H1 (cell line): ENCODE measurements at regions not wholly inside any gene's neighbourhood (a gene's known extent, or its start where the extent isn't known, plus 50 kb on each side); places are given as distances from the start of the nearest gene placed in this dataset.

Source experiments
- CTCF ChIA-PET: fragments of 300-600 bp; sonication (Branson Sonifier 250); formaldehyde crosslinking; loops from one replicate; lab custom pipeline; 2021; ENCODE audit not compliant: partially characterized antibody; lab: Charles Lee
- POLR2A ChIA-PET: fragments of 300-600 bp; sonication (Branson Sonifier 250); formaldehyde crosslinking; loops from one replicate; lab custom pipeline; 2021; ENCODE audit warnings: inconsistent platforms; ENCODE audit not compliant: partially characterized antibody; lab: Charles Lee
- DNase-seq, 2 experiments: peaks; one replicate each; pipeline versions ENCODE4 v3.0.0 to v3.0.0-alpha.2; 2010 to 2022; ENCODE audit warnings: low spot score in 2 of 2, low read depth in 1 of 2, mixed read lengths in 1 of 2
- FAIRE-seq: peaks from 2 replicates; lab custom pipeline; 2011; peaks lifted over from hg19 to GRCh38; lab: Jason Lieb, UNC
- H2AFZ ChIP-seq: 2 replicates; pipeline ENCODE4 v1.8.1; 2012; ENCODE audit warnings: low read length, inconsistent platforms
- H2AK5ac ChIP-seq: 2 replicates; pipeline ENCODE4 v1.6.1; 2013; ENCODE audit warnings: low read depth, low read length
- H2BK120ac ChIP-seq: replicated peaks from 2 replicates; pipeline ENCODE3; 2013; ENCODE audit warnings: low read depth, low read length, inconsistent platforms
- H2BK12ac ChIP-seq: 2 replicates; pipeline ENCODE4 v1.6.1; 2013; ENCODE audit warnings: low read depth, low read length
- H2BK15ac ChIP-seq: 2 replicates; pipeline ENCODE4 v1.6.1; 2013; ENCODE audit warnings: low read length
- H2BK20ac ChIP-seq: 2 replicates; pipeline ENCODE4 v1.6.1; 2013; ENCODE audit warnings: low read length
- H2BK5ac ChIP-seq: 2 replicates; pipeline ENCODE4 v1.6.1; 2013; ENCODE audit warnings: low read depth, low read length
- H3K14ac ChIP-seq: 2 replicates; pipeline ENCODE4 v1.6.1; 2013; ENCODE audit warnings: inconsistent platforms; ENCODE audit not compliant: insufficient read length
- H3K18ac ChIP-seq: 2 replicates; pipeline ENCODE4 v1.6.1; 2013; ENCODE audit warnings: low read length; ENCODE audit errors: extremely low read depth
- H3K23ac ChIP-seq: 2 replicates; pipeline ENCODE4 v1.6.1; 2013; ENCODE audit warnings: inconsistent platforms; ENCODE audit not compliant: insufficient read length
- H3K23me2 ChIP-seq: 2 replicates; pipeline ENCODE4 v1.6.1; 2013; ENCODE audit warnings: low read depth, low read length
- H3K27ac ChIP-seq: 2 replicates; pipeline ENCODE4 v1.6.1; 2011; ENCODE audit warnings: low read depth, low read length, inconsistent platforms
- H3K27me3 ChIP-seq, 4 experiments: replicated peaks in 1 of 4; 1 replicate in 1 of 4; 2 replicates in 3 of 4; pipeline versions ENCODE4 v1.6.1 to v1.8.1; 2011 to 2013; ENCODE audit warnings: low read length in 3 of 4, mild to moderate bottlenecking in 3 of 4, inconsistent platforms in 2 of 4, mixed read lengths in 2 of 4, moderate library complexity in 1 of 4; ENCODE audit not compliant: control insufficient read depth in 3 of 4, insufficient read depth in 3 of 4; ENCODE audit errors: extremely low read depth in 1 of 4
- H3K36me3 ChIP-seq, 4 experiments: 2 replicates each; pipeline versions ENCODE4 v1.6.1 to v1.8.1; 2011 to 2013; ENCODE audit warnings: mild to moderate bottlenecking in 4 of 4, low read length in 3 of 4, moderate library complexity in 2 of 4, control low read depth in 1 of 4, inconsistent platforms in 1 of 4; ENCODE audit not compliant: insufficient read depth in 4 of 4, control insufficient read depth in 2 of 4
- H3K4ac ChIP-seq: replicated peaks from 2 replicates; pipeline ENCODE3; 2013; ENCODE audit warnings: low read length, low read depth, mixed read lengths, inconsistent platforms; ENCODE audit not compliant: insufficient read length
- H3K4me1 ChIP-seq, 4 experiments: replicated peaks in 1 of 4; 1 replicate in 1 of 4; 2 replicates in 3 of 4; pipeline versions ENCODE4 v1.6.1 to v1.8.1; 2011 to 2013; ENCODE audit warnings: low read length in 3 of 4, inconsistent platforms in 2 of 4, mixed read lengths in 1 of 4; ENCODE audit not compliant: insufficient read depth in 4 of 4, control insufficient read depth in 3 of 4
- H3K4me2 ChIP-seq, 2 experiments: 2 replicates each; pipeline versions ENCODE4 v1.6.1 to v1.8.1; 2011 to 2013; ENCODE audit warnings: low read depth in 2 of 2, low read length in 2 of 2, control low read depth in 1 of 2, inconsistent platforms in 1 of 2, mild to moderate bottlenecking in 1 of 2; ENCODE audit not compliant: insufficient read depth in 1 of 2
- H3K4me3 ChIP-seq, 4 experiments: fragments of 200-600, 300-600 bp in 1 of 4; sonication (generic), shearing (Covaris generic), sonication (Bioruptor Twin) in 1 of 4; 2 replicates each; pipeline versions ENCODE4 v1.5.1 to v1.8.1; 2011 to 2016; ENCODE audit warnings: low read length in 4 of 4, low read depth in 3 of 4, control low read depth in 2 of 4, inconsistent platforms in 2 of 4, mild to moderate bottlenecking in 2 of 4, mixed read lengths in 1 of 4, moderate library complexity in 1 of 4; ENCODE audit not compliant: insufficient read depth in 2 of 4; ENCODE audit errors: extremely low read depth in 1 of 4
- H3K56ac ChIP-seq: replicated peaks from 2 replicates; pipeline ENCODE3; 2013; ENCODE audit warnings: low read depth, mild to moderate bottlenecking, mixed read lengths, low read length, inconsistent platforms; ENCODE audit not compliant: insufficient read length
- H3K79me1 ChIP-seq: 2 replicates; pipeline ENCODE4 v1.6.1; 2013; ENCODE audit warnings: low read depth, low read length, control low read depth
- H3K79me2 ChIP-seq, 2 experiments: 2 replicates each; pipeline versions ENCODE4 v1.6.1 to v1.8.1; 2012 to 2013; ENCODE audit warnings: low read length in 2 of 2, mild to moderate bottlenecking in 2 of 2, inconsistent platforms in 1 of 2; ENCODE audit not compliant: insufficient read depth in 2 of 2, control insufficient read depth in 1 of 2
- H3K9ac ChIP-seq, 4 experiments: replicated peaks in 1 of 4; 1 replicate in 1 of 4; 2 replicates in 3 of 4; pipeline versions ENCODE4 v1.6.1 to v1.8.1; 2011 to 2013; ENCODE audit warnings: low read depth in 3 of 4, low read length in 3 of 4, control low read depth in 2 of 4, mild to moderate bottlenecking in 2 of 4, moderate library complexity in 2 of 4, inconsistent platforms in 1 of 4; ENCODE audit errors: extremely low read depth in 1 of 4
- H3K9me3 ChIP-seq, 2 experiments: 2 replicates each; pipeline versions ENCODE4 v1.6.1 to v1.8.1; 2012 to 2013; ENCODE audit warnings: mild to moderate bottlenecking in 2 of 2, moderate library complexity in 2 of 2, control low read depth in 1 of 2, inconsistent platforms in 1 of 2, low read depth in 1 of 2, low read length in 1 of 2, mixed read lengths in 1 of 2; ENCODE audit not compliant: insufficient read depth in 2 of 2
- H4K20me1 ChIP-seq, 2 experiments: replicated peaks in 1 of 2; 2 replicates each; pipeline versions ENCODE3 to v1.8.1; 2011 to 2013; ENCODE audit warnings: inconsistent platforms in 2 of 2, low read length in 2 of 2, mild to moderate bottlenecking in 1 of 2; ENCODE audit not compliant: insufficient read depth in 2 of 2, control insufficient read depth in 1 of 2
- H4K5ac ChIP-seq: 2 replicates; pipeline ENCODE4 v1.6.1; 2013; ENCODE audit warnings: low read length, low read depth, mixed read lengths, inconsistent platforms; ENCODE audit not compliant: insufficient read length
- H4K8ac ChIP-seq: 2 replicates; pipeline ENCODE4 v1.8.0; 2013; ENCODE audit warnings: mild to moderate bottlenecking, moderate library complexity, low read length, inconsistent platforms; ENCODE audit not compliant: insufficient read depth; ENCODE audit errors: extremely low read depth
- H4K91ac ChIP-seq: replicated peaks from 2 replicates; pipeline ENCODE3; 2013; ENCODE audit warnings: low read length, mixed read lengths, inconsistent platforms; ENCODE audit not compliant: insufficient read length
- BCL11A ChIP-seq, 2 experiments: IDR thresholded peaks; one replicate each; pipeline ENCODE4 v1.6.1; 2011; ENCODE audit warnings: low read depth in 2 of 2, low read length in 2 of 2, mild to moderate bottlenecking in 2 of 2
- CBX5 ChIP-seq: fragments of 300-800, 300-1000 bp; sonication (generic); IDR thresholded peaks from 2 replicates; pipeline ENCODE4 v1.7.1; 2016; ENCODE audit warnings: antibody characterized with exemption, low read length, low read depth
- EZH2 ChIP-seq: fragments of 200-600 bp; sonication (generic); IDR thresholded peaks from 2 replicates; pipeline ENCODE4 v1.7.1; 2012; ENCODE audit warnings: low read depth, mild to moderate bottlenecking, moderate library complexity, low read length, inconsistent platforms; ENCODE audit not compliant: severe bottlenecking
- POU5F1 ChIP-seq: IDR thresholded peaks from 2 replicates; pipeline ENCODE4 v1.6.1; 2011; ENCODE audit warnings: low read depth, mild to moderate bottlenecking, low read length, moderate library complexity
- RNF2 ChIP-seq: fragments of 200-900, 300-1000 bp; sonication (generic); IDR thresholded peaks from 2 replicates; pipeline ENCODE4 v1.7.1; 2016; ENCODE audit warnings: borderline replicate concordance, low read depth, mild to moderate bottlenecking, antibody characterized with exemption, low read length; ENCODE audit not compliant: poor library complexity, severe bottlenecking; ENCODE audit errors: missing control alignments
- TCF12 ChIP-seq: IDR thresholded peaks from 2 replicates; pipeline ENCODE4 v1.6.1; 2011; ENCODE audit warnings: low read depth, mild to moderate bottlenecking, low read length
- WGBS, 2 experiments: shearing (Covaris generic) in 1 of 2; methylation state at CpG; one replicate each; pipeline versions ENCODE4 v1.1.6 to v1.1.7; 2013 to 2015; ENCODE audit warnings: low lambda C conversion rate in 2 of 2, mixed read lengths in 2 of 2, inconsistent platforms in 1 of 2, low coverage in 1 of 2, missing lambda C conversion rate in 1 of 2; ENCODE audit not compliant: insufficient replicate concordance in 2 of 2, insufficient coverage in 1 of 2, insufficient read length in 1 of 2; ENCODE audit errors: extremely low coverage in 1 of 2, missing lambda C conversion rate in 1 of 2; 5-methylcytosine and 5-hydroxymethylcytosine counted together
- TF ChIP-seq, protein P1 (sequence below): IDR thresholded peaks from 2 replicates; pipeline ENCODE4 v1.6.1; 2011; ENCODE audit warnings: low read depth, mild to moderate bottlenecking, low read length; ENCODE audit not compliant: insufficient read depth

DNA sequence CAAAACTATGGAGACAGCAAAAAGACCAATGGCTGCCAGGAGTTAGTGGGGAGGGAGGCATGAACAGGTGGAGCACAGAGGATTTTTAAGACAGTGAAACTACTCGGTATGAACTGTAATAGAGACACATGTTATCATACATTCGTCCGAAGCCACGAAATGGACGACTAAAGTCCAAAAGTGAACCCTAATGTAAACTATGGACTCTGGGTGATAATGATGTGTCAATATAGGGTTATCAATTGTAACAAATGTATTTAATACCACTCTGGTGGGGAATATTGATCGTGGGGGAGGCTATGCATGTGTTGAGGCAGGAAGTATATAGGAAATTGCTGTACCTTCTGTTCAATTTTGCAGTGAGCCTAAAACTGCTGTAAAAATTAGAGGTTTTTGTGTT is 107.0 kb downstream of the CPN2 start:
- Histone ChIP-seq H3K56ac (no peak overlapping the region), H2AK5ac (no peak overlapping the region), H3K79me2 (no peaks in the 10 kb centered on the region), H3K27ac (no peak overlapping the region), H4K5ac (no peak overlapping the region), H3K18ac (no peak overlapping the region), H3K9ac (no peak overlapping the region), H3K23me2 (no peaks in the 10 kb centered on the region), H4K91ac (no peak overlapping the region)
- POLR2A ChIA-PET, result no interaction called here
- 98% methylated on average over 6 of the region's 6 CpGs; no CpG with 5 or more reads in 1 of the 2 experiments for WGBS, 2 experiments
- TF ChIP-seq TCF12, result no peak
- no peak for TF ChIP-seq POU5F1
- TF ChIP-seq CBX5, result no peak
- no peak for TF ChIP-seq BCL11A (IDR thresholded peaks at IDR 0.05; ENCODE audit: low read depth in 2 of 2, low read length in 2 of 2)
- no peak for TF ChIP-seq EZH2
- TF ChIP-seq RNF2, result no peak
- TF ChIP-seq, protein P1, sequence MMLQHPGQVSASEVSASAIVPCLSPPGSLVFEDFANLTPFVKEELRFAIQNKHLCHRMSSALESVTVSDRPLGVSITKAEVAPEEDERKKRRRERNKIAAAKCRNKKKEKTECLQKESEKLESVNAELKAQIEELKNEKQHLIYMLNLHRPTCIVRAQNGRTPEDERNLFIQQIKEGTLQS, result no peak
- TF ChIP-seq, all 59 proteins: peak for 0
- no peaks in the 10 kb centered on the region for H3K79me1 ChIP-seq
- FAIRE-seq (no peak), DNase-seq (no peak)
- no peak overlapping the region for H2BK20ac ChIP-seq
- H2BK120ac ChIP-seq, result no peak overlapping the region
- H3K4me3 ChIP-seq, result no peak overlapping the region
- no peaks in the 10 kb centered on the region for H3K9me3 ChIP-seq
- no peak overlapping the region for H4K8ac ChIP-seq
- H3K4me2 ChIP-seq, result no peak overlapping the region
- no peak overlapping the region for H2BK15ac ChIP-seq
- no peaks in the 10 kb centered on the region for H3K27me3 ChIP-seq
- H2AFZ ChIP-seq, result no peak overlapping the region
- H3K4ac ChIP-seq, result no peak overlapping the region
- peaks cover 0 to 7% (median 3%) of the 10 kb centered on the region in 4 experiments; a peak in 4 of 7 replicates for H3K4me1 ChIP-seq
- CTCF ChIA-PET, result no interaction called here
- no peaks in the 10 kb centered on the region for H4K20me1 ChIP-seq
- H2BK5ac ChIP-seq, result no peak overlapping the region
- H3K14ac ChIP-seq, result no peak overlapping the region
- no peak overlapping the region for H3K23ac ChIP-seq
- no peaks in the 10 kb centered on the region for H3K36me3 ChIP-seq
- H2BK12ac ChIP-seq, result no peak overlapping the region
